Esophagus muscularis mucosa (tissue), 4 donors: ENCODE measurements at regions not wholly inside any gene's neighbourhood (a gene's known extent, or its start where the extent isn't known, plus 50 kb on each side); places are given as distances from the start of the nearest gene placed in this dataset.

Experiments
- DNase-seq: peaks from one replicate; pipeline ENCODE4 v3.0.0-alpha.2; 2017; ENCODE audit errors: extremely low spot score
- H3K27ac ChIP-seq, 4 donors: fragments of 200-600 bp; sonication (generic); replicated peaks in 1 of 4; 1 replicate in 3 of 4; 2 replicates in 1 of 4; pipeline ENCODE4 v1.5.1; 2016 to 2019; ENCODE audit warnings: mild to moderate bottlenecking in 1 of 4
- H3K27me3 ChIP-seq, 4 donors: fragments of 200-600 bp; sonication (generic); one replicate each; pipeline versions ENCODE4 v1.5.1 to v1.6.0; 2016 to 2019
- H3K36me3 ChIP-seq, 4 donors: fragments of 200-600 bp; sonication (generic); one replicate each; pipeline ENCODE4 v1.5.1; 2016 to 2019
- H3K4me1 ChIP-seq, 4 donors: fragments of 200-600 bp; sonication (generic); one replicate each; pipeline ENCODE4 v1.5.1; 2016 to 2019
- H3K4me3 ChIP-seq, 4 donors: fragments of 200-600 bp; sonication (generic); 1 replicate in 2 of 4; 2 replicates in 2 of 4; pipeline ENCODE4 v1.5.1; 2016 to 2019; ENCODE audit warnings: mild to moderate bottlenecking in 4 of 4, moderate library complexity in 1 of 4
- H3K9me3 ChIP-seq, 4 donors: fragments of 200-600 bp; sonication (generic); 1 replicate in 3 of 4; 2 replicates in 1 of 4; pipeline ENCODE4 v1.5.1; 2016 to 2019
- CTCF ChIP-seq, 3 experiments: fragments of 200-600 bp in 2 of 3; fragments of 450-650 bp in 1 of 3; sonication (generic) in 2 of 3; IDR thresholded peaks; one replicate each; pipeline ENCODE4 v1.5.1; 2017 to 2019; ENCODE audit warnings: antibody characterized with exemption in 3 of 3, mild to moderate bottlenecking in 2 of 3, moderate library complexity in 1 of 3
- EP300 ChIP-seq: sonication (generic); formaldehyde crosslinking; IDR thresholded peaks from one replicate; pipeline ENCODE4 v1.6.1; 2017; ENCODE audit warnings: antibody characterized with exemption
- POLR2A ChIP-seq: fragments of 450-650 bp; IDR thresholded peaks from one replicate; pipeline ENCODE4 v1.6.1; 2017; ENCODE audit warnings: antibody characterized with exemption, moderate library complexity, mild to moderate bottlenecking, low read depth
- POLR2AphosphoS5 ChIP-seq, 2 donors: sonication (generic); formaldehyde crosslinking; IDR thresholded peaks; one replicate each; pipeline ENCODE4 v1.6.1; 2017; ENCODE audit warnings: antibody characterized with exemption in 2 of 2
- WGBS: methylation state at CpG from one replicate; pipeline ENCODE4 v1.1.5; 2018; 5-methylcytosine and 5-hydroxymethylcytosine counted together
- intact Hi-C: fragments of 100-400 bp; cut with DNase I; formaldehyde crosslinking; loops from one replicate; pipeline ENCODE4 v1.15.1; 2023

GRCh38 chr2:156657809-156658208 is 221.6 kb downstream of the GPD2 start:
- 75% methylated on average over 2 of the region's 2 CpGs for WGBS
- Histone ChIP-seq H3K9me3 (no peaks in the 10 kb centered on the region), H3K4me1 (no peaks in the 10 kb centered on the region), H3K36me3 (no peaks in the 10 kb centered on the region), H3K27me3 (no peaks in the 10 kb centered on the region), H3K27ac (no peak overlapping the region), H3K4me3 (no peak overlapping the region)
- no peak for DNase-seq
- intact Hi-C loops, result no loop called here
- TF ChIP-seq CTCF (IDR thresholded peaks at IDR 0.05) (no peak), POLR2A (no peak), EP300 (no peak), POLR2AphosphoS5 (IDR thresholded peaks at IDR 0.05) (no peak)

GRCh38 chr2:156659694-156660093 is 223.5 kb downstream of the GPD2 start:
- TF ChIP-seq POLR2AphosphoS5 (IDR thresholded peaks at IDR 0.05) (no peak), EP300 (no peak), CTCF (IDR thresholded peaks at IDR 0.05) (no peak), POLR2A (no peak)
- WGBS, result 87% methylated on average over 3 of the region's 3 CpGs
- intact Hi-C loops, result no loop called here
- no peak overlapping the region for H3K27ac ChIP-seq
- no peak overlapping the region for H3K4me3 ChIP-seq
- no peaks in the 10 kb centered on the region for H3K36me3 ChIP-seq
- H3K9me3 ChIP-seq, result no peaks in the 10 kb centered on the region
- H3K4me1 ChIP-seq, result no peaks in the 10 kb centered on the region
- no peak for DNase-seq
- no peaks in the 10 kb centered on the region for H3K27me3 ChIP-seq

DNA sequence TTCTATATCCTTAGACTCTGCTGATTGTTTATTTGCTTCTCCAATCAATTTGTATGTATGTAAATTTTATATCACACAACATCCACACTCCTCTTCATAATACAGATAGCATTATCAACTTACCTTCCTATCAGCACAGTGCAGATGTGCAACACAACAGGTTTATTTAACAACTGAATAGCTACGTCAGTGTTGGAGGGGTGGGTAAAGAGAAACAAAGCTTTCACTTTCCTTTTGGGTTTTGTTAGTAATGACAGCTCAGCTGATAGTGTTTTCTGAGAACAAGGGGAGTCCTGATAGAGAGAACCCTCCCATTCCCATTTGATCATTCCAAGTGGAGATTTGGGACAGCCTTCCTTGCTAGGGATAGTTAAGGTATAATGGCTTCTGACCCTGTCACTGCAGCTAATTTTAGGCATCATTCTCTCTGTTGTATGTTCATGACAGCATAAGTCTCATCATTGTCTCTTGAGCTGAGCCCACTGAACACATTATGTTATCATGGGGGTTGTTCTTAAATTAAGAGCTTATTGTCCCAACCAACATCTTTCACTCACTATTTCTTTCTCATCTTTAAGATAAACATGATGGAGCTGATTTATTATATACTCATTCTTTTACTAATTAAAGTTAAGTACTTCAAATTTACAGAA is 227.7 kb downstream of the GPD2 start:
- 67% methylated on average over 1 of the region's 1 CpG for WGBS
- no peaks in the 10 kb centered on the region for H3K27me3 ChIP-seq
- no peak for DNase-seq
- TF ChIP-seq POLR2AphosphoS5 (IDR thresholded peaks at IDR 0.05), result no peak
- TF ChIP-seq CTCF (IDR thresholded peaks at IDR 0.05), result no peak
- no peak for TF ChIP-seq EP300
- no peak for TF ChIP-seq POLR2A
- H3K36me3 ChIP-seq, result no peaks in the 10 kb centered on the region
- intact Hi-C loops, result no loop called here
- H3K4me3 ChIP-seq, result no peak overlapping the region
- H3K9me3 ChIP-seq, result peaks cover 0 to 9% (median 6%) of the 10 kb centered on the region in 4 donors
- H3K27ac ChIP-seq, result no peak overlapping the region
- no peaks in the 10 kb centered on the region for H3K4me1 ChIP-seq

GRCh38 chr2:156666130-156666785 is 230.1 kb downstream of the GPD2 start:
- H3K4me1 ChIP-seq, result no peaks in the 10 kb centered on the region
- no peak overlapping the region for H3K4me3 ChIP-seq
- TF ChIP-seq POLR2A (no peak), EP300 (no peak), POLR2AphosphoS5 (IDR thresholded peaks at IDR 0.05) (no peak), CTCF (IDR thresholded peaks at IDR 0.05) (no peak)
- H3K36me3 ChIP-seq, result no peaks in the 10 kb centered on the region
- intact Hi-C loops, result no loop called here
- no peak for DNase-seq
- H3K27me3 ChIP-seq, result no peaks in the 10 kb centered on the region
- peaks cover 0 to 9% (median 6%) of the 10 kb centered on the region in 4 donors for H3K9me3 ChIP-seq
- 94% methylated on average over 4 of the region's 4 CpGs for WGBS
- no peak overlapping the region for H3K27ac ChIP-seq
